Stimulated activated naive CD4-positive, alpha-beta T cell treated with Interleukin-2 at 50 U/mL for 16 hours (primary cell): ENCODE measurements at regions not wholly inside any gene's neighbourhood (a gene's known extent, or its start where the extent isn't known, plus 50 kb on each side); places are given as distances from the start of the nearest gene placed in this dataset.

Source experiments
- DNase-seq: peaks from one replicate; lab custom pipeline; 2025; lab: John Stamatoyannopoulos, UW

GRCh38 chr20:23167431-23167830 lies 81.3 kb upstream of the CD93 start:
- no peak for DNase-seq

- DNase-seq, result no peak
Measured at GRCh38 chr20:23166563-23166962, 80.4 kb upstream of the CD93 start.

- no peak for DNase-seq
Measured at GRCh38 chr20:23165964-23166363, 79.8 kb upstream of the CD93 start.

GRCh38 chr20:23165307-23165750 lies 79.2 kb upstream of the CD93 start:
- DNase-seq, result no peak

GRCh38 chr20:23164176-23164601 lies 78.1 kb upstream of the CD93 start:
- no peak for DNase-seq

GRCh38 chr20:23163562-23163961 lies 77.4 kb upstream of the CD93 start:
- no peak for DNase-seq

GRCh38 chr20:23162887-23163286 lies 76.8 kb upstream of the CD93 start:
- DNase-seq, result no peak

- DNase-seq, result no peak
Measured at GRCh38 chr20:23161968-23162696, 76.0 kb upstream of the CD93 start.

GRCh38 chr20:23161244-23161891 lies 75.2 kb upstream of the CD93 start:
- no peak for DNase-seq

- no peak for DNase-seq
Measured at GRCh38 chr20:23160536-23161243, 74.6 kb upstream of the CD93 start.

- no peak for DNase-seq
Measured at GRCh38 chr20:23159947-23160318, 73.8 kb upstream of the CD93 start.

- DNase-seq, result no peak
Measured at GRCh38 chr20:23159256-23159946, 73.3 kb upstream of the CD93 start.

- DNase-seq, result no peak
Measured at GRCh38 chr20:23157734-23158133, 71.6 kb upstream of the CD93 start.

- DNase-seq, result no peak
Measured at GRCh38 chr20:23156842-23157423, 70.8 kb upstream of the CD93 start.

- DNase-seq, result no peak
Measured at GRCh38 chr20:23156170-23156841, 70.2 kb upstream of the CD93 start.

GRCh38 chr20:23155141-23155590 lies 69.0 kb upstream of the CD93 start:
- DNase-seq, result no peak

- no peak for DNase-seq
Measured at GRCh38 chr20:23153696-23154341, 67.7 kb upstream of the CD93 start.

- DNase-seq, result no peak
Measured at GRCh38 chr20:23152902-23153301, 66.8 kb upstream of the CD93 start.

GRCh38 chr20:23152308-23152892 lies 66.3 kb upstream of the CD93 start:
- DNase-seq, result no peak

- DNase-seq, result no peak
Measured at GRCh38 chr20:23151885-23152284, 65.8 kb upstream of the CD93 start.
